HEK293 (cell line): ENCODE measurements at regions not wholly inside any gene's neighbourhood (a gene's known extent, or its start where the extent isn't known, plus 50 kb on each side); places are given as distances from the start of the nearest gene placed in this dataset.
A peak's percentile ranks its signal among the peaks of the same experiment; 100 is the strongest.

Source experiments
- CTCF ChIA-PET: fragments of 350-600 bp; formaldehyde crosslinking; extraction: SDS; loops from one replicate; lab custom pipeline; 2021; ENCODE audit warnings: antibody characterized with exemption; lab: Yijun Ruan, JAX
- POLR2A ChIA-PET: fragments of 300-600 bp; formaldehyde crosslinking; extraction: SDS; loops from one replicate; lab custom pipeline; 2020; ENCODE audit warnings: antibody characterized with exemption, inconsistent platforms; lab: Yijun Ruan, JAX
- H3K27ac ChIP-seq: fragments of 200-500 bp; sonication (Bioruptor generic); 2 replicates; pipeline ENCODE4 v1.5.1; 2014; ENCODE audit warnings: low read depth, low read length, control low read depth, inconsistent platforms; ENCODE audit errors: extremely low read depth
- H3K36me3 ChIP-seq, 2 experiments: fragments of 200-500 bp in 1 of 2; sonication (Bioruptor generic) in 1 of 2; 1 replicate in 1 of 2; 2 replicates in 1 of 2; pipeline ENCODE4 v1.5.1; 2014 to 2017; ENCODE audit warnings: inconsistent platforms in 2 of 2, low read length in 2 of 2; ENCODE audit not compliant: control insufficient read depth in 2 of 2, insufficient read depth in 1 of 2
- H3K4me1 ChIP-seq: fragments of 200-500 bp; sonication (Bioruptor generic); 2 replicates; pipeline ENCODE4 v1.5.1; 2014; ENCODE audit warnings: mild to moderate bottlenecking, low read length, inconsistent platforms; ENCODE audit not compliant: control insufficient read depth, insufficient read depth
- H3K4me3 ChIP-seq: 2 replicates; pipeline ENCODE4 v1.5.1; 2011; ENCODE audit warnings: low read depth, mild to moderate bottlenecking, control low read depth, low read length, moderate library complexity
- H3K9me3 ChIP-seq: fragments of 200-500 bp; sonication (Bioruptor generic); 2 replicates; pipeline ENCODE4 v1.5.1; 2014; ENCODE audit warnings: low read depth, low read length, inconsistent platforms; ENCODE audit not compliant: control insufficient read depth, insufficient read depth
- BCL6B ChIP-seq: fragments of 450-650 bp; formaldehyde crosslinking; IDR thresholded peaks from 2 replicates; pipeline ENCODE4 v1.5.1; 2017; ENCODE audit warnings: missing biosample characterization, missing genetic modification characterization
- ELK4 ChIP-seq: IDR thresholded peaks from 2 replicates; pipeline ENCODE4 v1.6.1; 2011; ENCODE audit warnings: mild to moderate bottlenecking, low read depth, low read length, borderline replicate concordance
- GFI1B ChIP-seq: fragments of 450-650 bp; formaldehyde crosslinking; IDR thresholded peaks from 2 replicates; pipeline ENCODE4 v1.5.1; 2016; ENCODE audit warnings: missing biosample characterization, missing genetic modification characterization
- KLF1 ChIP-seq: fragments of 450-650 bp; formaldehyde crosslinking; IDR thresholded peaks from 2 replicates; pipeline ENCODE4 v1.5.1; 2016; ENCODE audit warnings: missing biosample characterization, missing genetic modification characterization
- KLF7 ChIP-seq: fragments of 450-650 bp; formaldehyde crosslinking; IDR thresholded peaks from 2 replicates; pipeline ENCODE4 v1.5.1; 2016; ENCODE audit warnings: missing biosample characterization, missing genetic modification characterization, borderline replicate concordance
- MEIS1 ChIP-seq: sonication (generic); formaldehyde crosslinking; IDR thresholded peaks from 2 replicates; pipeline ENCODE4 v1.8.1; 2022; ENCODE audit warnings: missing genetic modification reagents, mild to moderate bottlenecking, borderline replicate concordance
- MYNN ChIP-seq: fragments of 450-650 bp; formaldehyde crosslinking; IDR thresholded peaks from 2 replicates; pipeline ENCODE4 v1.5.1; 2016; ENCODE audit warnings: missing biosample characterization, missing genetic modification characterization, borderline replicate concordance
- OSR2 ChIP-seq: fragments of 450-650 bp; formaldehyde crosslinking; IDR thresholded peaks from 2 replicates; pipeline ENCODE4 v1.5.1; 2016; ENCODE audit warnings: missing biosample characterization, missing genetic modification characterization
- PBX3 ChIP-seq: sonication (generic); formaldehyde crosslinking; IDR thresholded peaks from 2 replicates; pipeline ENCODE4 v1.8.1; 2022; ENCODE audit warnings: mild to moderate bottlenecking, moderate library complexity, missing genetic modification reagents
- SP7 ChIP-seq: fragments of 450-650 bp; formaldehyde crosslinking; IDR thresholded peaks from 2 replicates; pipeline ENCODE4 v1.5.1; 2016; ENCODE audit warnings: missing biosample characterization, missing genetic modification characterization
- ZBTB10 ChIP-seq: fragments of 450-650 bp; formaldehyde crosslinking; IDR thresholded peaks from 2 replicates; pipeline ENCODE4 v1.5.1; 2016; ENCODE audit warnings: missing biosample characterization, missing genetic modification characterization
- ZNF121 ChIP-seq: fragments of 450-650 bp; formaldehyde crosslinking; IDR thresholded peaks from 2 replicates; pipeline ENCODE4 v1.5.1; 2016; ENCODE audit warnings: missing biosample characterization, missing genetic modification characterization
- ZNF184 ChIP-seq: fragments of 450-650 bp; IDR thresholded peaks from 2 replicates; pipeline ENCODE4 v1.5.1; 2018; ENCODE audit warnings: missing biosample characterization, mild to moderate bottlenecking, missing genetic modification characterization
- ZNF26 ChIP-seq: fragments of 450-650 bp; formaldehyde crosslinking; IDR thresholded peaks from 2 replicates; pipeline ENCODE4 v1.5.1; 2016; ENCODE audit warnings: missing biosample characterization, missing genetic modification characterization
- ZNF530 ChIP-seq: fragments of 450-650 bp; formaldehyde crosslinking; IDR thresholded peaks from 2 replicates; pipeline ENCODE4 v1.5.1; 2016; ENCODE audit warnings: low read depth, missing biosample characterization, missing genetic modification characterization
- ZNF555 ChIP-seq: fragments of 450-650 bp; formaldehyde crosslinking; conservative IDR thresholded peaks from 2 replicates; pipeline ENCODE4 v1.5.1; 2017; ENCODE audit warnings: missing biosample characterization, mild to moderate bottlenecking, missing genetic modification characterization, inconsistent platforms
- ZNF660 ChIP-seq: fragments of 450-650 bp; IDR thresholded peaks from 2 replicates; pipeline ENCODE4 v1.5.1; 2018; ENCODE audit warnings: missing biosample characterization, mild to moderate bottlenecking, missing genetic modification characterization
- ZNF670 ChIP-seq: fragments of 450-650 bp; formaldehyde crosslinking; IDR thresholded peaks from 2 replicates; pipeline ENCODE4 v1.5.1; 2016; ENCODE audit warnings: missing biosample characterization, missing genetic modification characterization, low read depth
- ZNF837 ChIP-seq: fragments of 450-650 bp; formaldehyde crosslinking; IDR thresholded peaks from 2 replicates; pipeline ENCODE4 v1.5.1; 2016; ENCODE audit warnings: missing biosample characterization, missing genetic modification characterization

- TF ChIP-seq ZNF837 (no peak), ZNF670 (no peak), GFI1B (no peak), PBX3 (CRISPR knock-in tag) (no peak), ZNF121 (tag by site-specific recombination) (no peak), BCL6B (tag by site-specific recombination) (0 out of 2 replicates have a peak, but pooled peaks have one; percentile 25)
- H3K27ac ChIP-seq = no peak overlapping the region
- peaks cover 3% of the 10 kb centered on the region; the same call in 1 of the 2 replicates for H3K4me1 ChIP-seq
- ChIA-PET CTCF (interaction anchor here (1.4 to 2.5 kb wide), 2 partner anchors 8 to 15 kb away, joined by 3 to 12 read pairs; no protein-coding TSS in a partner anchor), POLR2A (no interaction called here)
- no peaks in the 10 kb centered on the region for H3K36me3 ChIP-seq
- H3K9me3 ChIP-seq = no peaks in the 10 kb centered on the region
- H3K4me3 ChIP-seq = no peak overlapping the region
Measured at GRCh38 chr6:8234321-8234720, 132.0 kb upstream of the EEF1E1 start.

GRCh38 chr6:8231956-8232355, 129.6 kb upstream of the EEF1E1 start:
- CTCF ChIA-PET = interaction anchor here (0.6 kb wide), 1 partner anchor 96 kb away, joined by 3 read pairs; no protein-coding TSS in a partner anchor
- Histone ChIP-seq H3K4me1 (no peaks in the 10 kb centered on the region), H3K36me3 (no peaks in the 10 kb centered on the region), H3K4me3 (no peak overlapping the region), H3K9me3 (no peaks in the 10 kb centered on the region), H3K27ac (no peak overlapping the region)
- POLR2A ChIA-PET = no interaction called here
- TF ChIP-seq KLF7 (no peak), ZNF530 (tag by site-specific recombination) (no peak), KLF1 (tag by site-specific recombination) (no peak), BCL6B (tag by site-specific recombination) (no peak), ZNF184 (tag by site-specific recombination) (no peak), OSR2 (tag by site-specific recombination) (no peak), ZNF660 (tag by site-specific recombination) (no peak)

- POLR2A ChIA-PET = interaction anchor here (1.0 kb wide), 1 partner anchor 128 kb away, joined by 3 read pairs; the partner anchor contains the start of gene EEF1E1
- no peaks in the 10 kb centered on the region for H3K4me1 ChIP-seq
- CTCF ChIA-PET = interaction anchor here (0.8 to 4.1 kb wide), 3 partner anchors 8 to 98 kb away, joined by 4 to 39 read pairs (median 15); no protein-coding TSS in a partner anchor
Measured at GRCh38 chr6:8229915-8230756, 127.8 kb upstream of the EEF1E1 start.

More at GRCh38 chr6:8229915-8230756, 127.8 kb upstream of the EEF1E1 start:
- Histone ChIP-seq H3K27ac (no peak overlapping the region), H3K4me3 (no peak overlapping the region), H3K9me3 (no peaks in the 10 kb centered on the region), H3K36me3 (no peaks in the 10 kb centered on the region)
- TF ChIP-seq ZNF26 (tag by site-specific recombination) (no peak), ELK4 (no peak), ZNF555 (tag by site-specific recombination) (no peak), MYNN (no peak), ZBTB10 (tag by site-specific recombination) (no peak), SP7 (tag by site-specific recombination) (no peak), MEIS1 (peak; percentile 88)
